ENCODE measurements at regions not wholly inside any gene's neighbourhood (a gene's known extent, or its start where the extent isn't known, plus 50 kb on each side); places are given as distances from the start of the nearest gene placed in this dataset.

- TF ChIP-seq, protein P1, sequence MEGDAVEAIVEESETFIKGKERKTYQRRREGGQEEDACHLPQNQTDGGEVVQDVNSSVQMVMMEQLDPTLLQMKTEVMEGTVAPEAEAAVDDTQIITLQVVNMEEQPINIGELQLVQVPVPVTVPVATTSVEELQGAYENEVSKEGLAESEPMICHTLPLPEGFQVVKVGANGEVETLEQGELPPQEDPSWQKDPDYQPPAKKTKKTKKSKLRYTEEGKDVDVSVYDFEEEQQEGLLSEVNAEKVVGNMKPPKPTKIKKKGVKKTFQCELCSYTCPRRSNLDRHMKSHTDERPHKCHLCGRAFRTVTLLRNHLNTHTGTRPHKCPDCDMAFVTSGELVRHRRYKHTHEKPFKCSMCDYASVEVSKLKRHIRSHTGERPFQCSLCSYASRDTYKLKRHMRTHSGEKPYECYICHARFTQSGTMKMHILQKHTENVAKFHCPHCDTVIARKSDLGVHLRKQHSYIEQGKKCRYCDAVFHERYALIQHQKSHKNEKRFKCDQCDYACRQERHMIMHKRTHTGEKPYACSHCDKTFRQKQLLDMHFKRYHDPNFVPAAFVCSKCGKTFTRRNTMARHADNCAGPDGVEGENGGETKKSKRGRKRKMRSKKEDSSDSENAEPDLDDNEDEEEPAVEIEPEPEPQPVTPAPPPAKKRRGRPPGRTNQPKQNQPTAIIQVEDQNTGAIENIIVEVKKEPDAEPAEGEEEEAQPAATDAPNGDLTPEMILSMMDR (IDR thresholded peaks at IDR 0.05): no peak
- TF ChIP-seq POLR2AphosphoS5 (IDR thresholded peaks at IDR 0.05) (no peak), POLR2A (IDR thresholded peaks at IDR 0.05) (no peak)
These were observed 457.1 kb downstream of the TYW1 start for GRCh38 chr7:67453580-67454380.
